Prostate gland (tissue), 2 donors: ENCODE measurements at regions not wholly inside any gene's neighbourhood (a gene's known extent, or its start where the extent isn't known, plus 50 kb on each side); places are given as distances from the start of the nearest gene placed in this dataset.
A peak's percentile ranks its signal among the peaks of the same experiment; 100 is the strongest.
"Not testable (repeated sequence)": the region's sequence is repeated elsewhere in the genome, so short reads cannot be mapped to it uniquely, and the experiment has no call there.

Source experiments
- DNase-seq: peaks from one replicate; pipeline ENCODE4 v3.0.0-alpha.2; 2019; ENCODE audit warnings: low spot score
- H3K27ac ChIP-seq, 2 donors: fragments of 200-600 bp; sonication (generic); 2 replicates each; pipeline ENCODE4 v1.5.1; 2017 to 2019
- H3K27me3 ChIP-seq: fragments of 200-600 bp; sonication (generic); replicated peaks from 2 replicates; pipeline ENCODE4 v1.5.1; 2019; ENCODE audit not compliant: insufficient read depth
- H3K36me3 ChIP-seq, 2 donors: fragments of 200-600 bp; sonication (generic); 1 replicate in 1 of 2; 2 replicates in 1 of 2; pipeline versions ENCODE4 v1.5.1 to v1.8.1; 2017 to 2019
- H3K4me1 ChIP-seq: fragments of 200-600 bp; sonication (generic); replicated peaks from 2 replicates; pipeline ENCODE4 v1.5.1; 2019
- H3K4me3 ChIP-seq, 2 donors: fragments of 200-600 bp; sonication (generic); 2 replicates each; pipeline ENCODE4 v1.5.1; 2017 to 2019
- H3K9me3 ChIP-seq: fragments of 200-600 bp; sonication (generic); 2 replicates; pipeline ENCODE4 v1.5.1; 2017
- POLR2A ChIP-seq: fragments of 450-650 bp; IDR thresholded peaks from one replicate; pipeline ENCODE4 v1.6.1; 2016; ENCODE audit warnings: antibody characterized with exemption, mild to moderate bottlenecking
- POLR2AphosphoS5 ChIP-seq: sonication (generic); formaldehyde crosslinking; IDR thresholded peaks from one replicate; pipeline ENCODE4 v1.6.1; 2017; ENCODE audit warnings: antibody characterized with exemption
- WGBS: methylation state at CpG from one replicate; pipeline ENCODE4 v1.1.5; 2018; 5-methylcytosine and 5-hydroxymethylcytosine counted together
- intact Hi-C: fragments of 100-400 bp; cut with DNase I; formaldehyde crosslinking; loops from one replicate; pipeline ENCODE4 v1.14.2; 2022
- TF ChIP-seq, protein P1 (sequence below), 4 experiments: fragments of 200-600 bp in 2 of 4; fragments of 450-650 bp in 2 of 4; sonication (generic) in 2 of 4; IDR thresholded peaks; 1 replicate in 3 of 4; 2 replicates in 1 of 4; pipeline ENCODE4 v1.5.1; 2016 to 2019; ENCODE audit warnings: antibody characterized with exemption in 4 of 4, mild to moderate bottlenecking in 2 of 4, moderate library complexity in 2 of 4

- H3K36me3 ChIP-seq, result no peaks in the 10 kb centered on the region
- 93% methylated on average over 1 of the region's 1 CpG for WGBS
- TF ChIP-seq, protein P1, sequence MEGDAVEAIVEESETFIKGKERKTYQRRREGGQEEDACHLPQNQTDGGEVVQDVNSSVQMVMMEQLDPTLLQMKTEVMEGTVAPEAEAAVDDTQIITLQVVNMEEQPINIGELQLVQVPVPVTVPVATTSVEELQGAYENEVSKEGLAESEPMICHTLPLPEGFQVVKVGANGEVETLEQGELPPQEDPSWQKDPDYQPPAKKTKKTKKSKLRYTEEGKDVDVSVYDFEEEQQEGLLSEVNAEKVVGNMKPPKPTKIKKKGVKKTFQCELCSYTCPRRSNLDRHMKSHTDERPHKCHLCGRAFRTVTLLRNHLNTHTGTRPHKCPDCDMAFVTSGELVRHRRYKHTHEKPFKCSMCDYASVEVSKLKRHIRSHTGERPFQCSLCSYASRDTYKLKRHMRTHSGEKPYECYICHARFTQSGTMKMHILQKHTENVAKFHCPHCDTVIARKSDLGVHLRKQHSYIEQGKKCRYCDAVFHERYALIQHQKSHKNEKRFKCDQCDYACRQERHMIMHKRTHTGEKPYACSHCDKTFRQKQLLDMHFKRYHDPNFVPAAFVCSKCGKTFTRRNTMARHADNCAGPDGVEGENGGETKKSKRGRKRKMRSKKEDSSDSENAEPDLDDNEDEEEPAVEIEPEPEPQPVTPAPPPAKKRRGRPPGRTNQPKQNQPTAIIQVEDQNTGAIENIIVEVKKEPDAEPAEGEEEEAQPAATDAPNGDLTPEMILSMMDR (IDR thresholded peaks at IDR 0.05), result no peak
- TF ChIP-seq POLR2AphosphoS5, result no peak
- no peak for TF ChIP-seq POLR2A
- no peaks in the 10 kb centered on the region for H3K27me3 ChIP-seq
- H3K4me1 ChIP-seq, result no peaks in the 10 kb centered on the region
- no peak overlapping the region for H3K27ac ChIP-seq
- H3K9me3 ChIP-seq, result no peaks in the 10 kb centered on the region
- no peak overlapping the region for H3K4me3 ChIP-seq
- DNase-seq, result no peak
- intact Hi-C loops, result no loop called here
Observed at GRCh38 chr12:88820012-88820411, 239.7 kb upstream of the KITLG start.

- intact Hi-C loops, result no loop called here
- no peak overlapping the region for H3K4me3 ChIP-seq
Observed at GRCh38 chr12:88816201-88816600, 235.9 kb upstream of the KITLG start.

DNA sequence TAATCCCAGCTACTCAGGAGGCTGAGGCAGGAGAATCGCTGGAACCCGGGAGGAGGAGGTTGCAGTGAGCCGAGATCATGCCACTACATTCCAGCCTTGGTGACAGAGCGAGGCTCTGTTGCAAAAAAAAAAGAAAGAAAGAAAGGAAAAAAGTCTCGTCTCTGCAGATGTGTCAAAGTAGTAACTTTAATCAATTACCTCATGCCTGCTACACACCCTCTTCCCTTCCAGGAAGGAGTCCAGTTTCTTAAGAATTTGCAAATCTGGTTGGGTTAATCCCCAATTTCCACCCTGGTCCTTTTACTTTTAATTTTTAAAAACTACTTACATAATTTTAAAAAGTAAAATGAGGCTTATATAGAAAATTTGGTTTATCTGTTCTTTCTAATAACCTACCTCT is 234.5 kb upstream of the KITLG start:
- H3K4me1 ChIP-seq, result no peaks in the 10 kb centered on the region
- no peak overlapping the region for H3K27ac ChIP-seq
- H3K9me3 ChIP-seq, result no peaks in the 10 kb centered on the region
- intact Hi-C loops, result no loop called here
- 83% methylated on average over 5 of the region's 5 CpGs for WGBS
- H3K27me3 ChIP-seq, result no peaks in the 10 kb centered on the region
- no peaks in the 10 kb centered on the region for H3K36me3 ChIP-seq
- TF ChIP-seq, protein P1 (IDR thresholded peaks at IDR 0.05), result no peak
- TF ChIP-seq POLR2AphosphoS5, result no peak
- TF ChIP-seq POLR2A, result no peak
- DNase-seq, result no peak
- no peak overlapping the region for H3K4me3 ChIP-seq

More at GRCh38 chr12:88816201-88816600, 235.9 kb upstream of the KITLG start:
- Histone ChIP-seq H3K9me3 (no peaks in the 10 kb centered on the region), H3K27ac (peak overlapping the region; percentile 12 to 18), H3K4me1 (no peaks in the 10 kb centered on the region), H3K36me3 (no peaks in the 10 kb centered on the region), H3K27me3 (no peaks in the 10 kb centered on the region)
- no peak for DNase-seq
- TF ChIP-seq, protein P1 (IDR thresholded peaks at IDR 0.05), result no peak
- no peak for TF ChIP-seq POLR2A
- peak; percentile 21 for TF ChIP-seq POLR2AphosphoS5

DNA sequence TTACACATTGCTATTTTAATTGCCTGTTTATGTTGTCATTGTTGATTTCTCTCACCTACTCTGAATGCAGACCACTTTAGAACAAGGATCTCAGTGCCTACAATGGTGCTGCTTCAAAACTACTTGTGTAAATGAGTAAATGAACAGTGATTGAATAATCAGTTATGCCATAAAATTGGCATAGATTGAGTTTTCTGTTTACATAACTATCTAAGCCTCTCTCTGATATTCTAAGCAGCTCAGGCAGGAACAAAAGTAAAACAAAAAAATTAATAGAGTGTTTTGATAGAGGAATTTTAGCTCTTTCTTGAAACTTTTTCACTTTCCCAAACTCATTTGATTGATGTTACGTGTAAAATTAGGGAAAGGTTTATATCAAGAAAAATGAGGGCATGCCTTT is 232.3 kb upstream of the KITLG start:
- Histone ChIP-seq H3K4me3 (no peak overlapping the region), H3K27ac (no peak overlapping the region), H3K9me3 (no peaks in the 10 kb centered on the region), H3K27me3 (no peaks in the 10 kb centered on the region), H3K36me3 (no peaks in the 10 kb centered on the region), H3K4me1 (no peaks in the 10 kb centered on the region)
- DNase-seq, result no peak
- TF ChIP-seq POLR2A, result no peak
- no peak for TF ChIP-seq POLR2AphosphoS5
- TF ChIP-seq, protein P1 (IDR thresholded peaks at IDR 0.05), result no peak
- 95% methylated on average over 1 of the region's 1 CpG for WGBS
- intact Hi-C loops, result no loop called here

DNA sequence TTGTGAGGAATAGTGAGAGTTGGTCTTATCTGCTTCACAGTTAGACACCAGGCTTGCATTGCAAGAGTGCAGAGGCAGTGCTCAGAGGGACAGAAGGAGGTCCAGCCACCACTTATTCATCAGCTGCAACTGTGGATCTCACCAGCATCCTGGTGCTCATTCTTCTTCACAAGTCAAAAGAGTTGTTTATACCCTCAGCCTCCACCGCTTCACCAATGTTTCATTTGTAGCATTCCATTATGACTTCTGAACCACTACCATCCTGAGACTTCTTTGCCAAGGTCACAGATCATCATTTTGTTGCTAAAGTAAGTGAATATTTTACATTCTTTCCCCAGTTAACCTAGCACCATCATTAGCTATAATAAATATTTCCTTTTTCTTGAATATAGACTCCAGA is 230.5 kb upstream of the KITLG start:
- no peaks in the 10 kb centered on the region for H3K4me1 ChIP-seq
- DNase-seq, result no peak
- H3K27me3 ChIP-seq, result no peaks in the 10 kb centered on the region
- no peak for TF ChIP-seq POLR2A
- TF ChIP-seq, protein P1 (IDR thresholded peaks at IDR 0.05), result no peak
- TF ChIP-seq POLR2AphosphoS5, result no peak
- no peaks in the 10 kb centered on the region for H3K9me3 ChIP-seq
- no peak overlapping the region for H3K4me3 ChIP-seq
- no peak overlapping the region for H3K27ac ChIP-seq
- intact Hi-C loops, result no loop called here
- WGBS, result 97% methylated on average over 1 of the region's 1 CpG
- H3K36me3 ChIP-seq, result no peaks in the 10 kb centered on the region

GRCh38 chr12:88809841-88810240 is 229.6 kb upstream of the KITLG start:
- H3K9me3 ChIP-seq, intact Hi-C loops, H3K27me3 ChIP-seq, H3K4me1 ChIP-seq, H3K4me3 ChIP-seq, DNase-seq, H3K36me3 ChIP-seq, H3K27ac ChIP-seq: not testable (repeated sequence)
- WGBS, result 60% methylated on average over 1 of the region's 1 CpG
